ENCODE measurements at regions not wholly inside any gene's neighbourhood (a gene's known extent, or its start where the extent isn't known, plus 50 kb on each side); places are given as distances from the start of the nearest gene placed in this dataset.
A peak's percentile ranks its signal among the peaks of the same experiment; 100 is the strongest.
"Not testable (repeated sequence)": the region's sequence is repeated elsewhere in the genome, so short reads cannot be mapped to it uniquely, and the experiment has no call there.

- no peak for DNase-seq
Observed at GRCh38 chr4:123649250-123649644, 252.7 kb downstream of the SPRY1 start.

- peak; percentile 48 for DNase-seq
Observed at GRCh38 chr4:123649645-123650391, 253.2 kb downstream of the SPRY1 start.

- DNase-seq, result no peak
Observed at GRCh38 chr4:123651066-123651465, 254.5 kb downstream of the SPRY1 start.

GRCh38 chr4:123651536-123652180, 255.1 kb downstream of the SPRY1 start:
- DNase-seq, result no peak

- DNase-seq, result peak; percentile 9
Observed at GRCh38 chr4:123652476-123652875, 255.9 kb downstream of the SPRY1 start.

- DNase-seq, result no peak
Observed at GRCh38 chr4:123653236-123653635, 256.6 kb downstream of the SPRY1 start.

GRCh38 chr4:123656746-123657294, 260.2 kb downstream of the SPRY1 start:
- not testable (repeated sequence) for DNase-seq

GRCh38 chr4:123657606-123658005, 261.0 kb downstream of the SPRY1 start:
- DNase-seq, result not testable (repeated sequence)

GRCh38 chr4:123659262-123659661, 262.7 kb downstream of the SPRY1 start:
- no peak for DNase-seq

- no peak for DNase-seq
Observed at GRCh38 chr4:123659730-123660129, 263.1 kb downstream of the SPRY1 start.

- peak; percentile 59 for DNase-seq
Observed at GRCh38 chr4:123661080-123661737, 264.6 kb downstream of the SPRY1 start.

GRCh38 chr4:123662827-123663226, 266.2 kb downstream of the SPRY1 start:
- DNase-seq, result no peak

- no peak for DNase-seq
Observed at GRCh38 chr4:123666486-123666885, 269.9 kb downstream of the SPRY1 start.

GRCh38 chr4:123667496-123667895, 270.9 kb downstream of the SPRY1 start:
- peak; percentile 61 for DNase-seq

GRCh38 chr4:123667991-123668390, 271.4 kb downstream of the SPRY1 start:
- no peak for DNase-seq

GRCh38 chr4:123671636-123672404, 275.2 kb downstream of the SPRY1 start:
- no peak for DNase-seq

GRCh38 chr4:123672987-123673386, 276.4 kb downstream of the SPRY1 start:
- peak; percentile 18 for DNase-seq

GRCh38 chr4:123673971-123674370, 277.4 kb downstream of the SPRY1 start:
- DNase-seq, result peak; percentile 63

- peak; percentile 11 for DNase-seq
Observed at GRCh38 chr4:123674762-123675465, 278.3 kb downstream of the SPRY1 start.

GRCh38 chr4:123675567-123675966, 279.0 kb downstream of the SPRY1 start:
- no peak for DNase-seq

GRCh38 chr4:123676071-123676889, 279.7 kb downstream of the SPRY1 start:
- DNase-seq, result no peak

Measured in fibroblast of upper back skin (primary cell).